Skeletal muscle satellite cell (primary cell): ENCODE measurements at regions not wholly inside any gene's neighbourhood (a gene's known extent, or its start where the extent isn't known, plus 50 kb on each side); places are given as distances from the start of the nearest gene placed in this dataset.
"Not testable (repeated sequence)": the region's sequence is repeated elsewhere in the genome, so short reads cannot be mapped to it uniquely, and the experiment has no call there.

Experiments used
- H3K27me3 ChIP-seq: 2 replicates; pipeline ENCODE4 v1.7.0; 2013; ENCODE audit warnings: low read length; ENCODE audit not compliant: control insufficient read depth, insufficient read depth
- H3K36me3 ChIP-seq: 2 replicates; pipeline ENCODE4 v1.7.0; 2013; ENCODE audit warnings: mild to moderate bottlenecking, control low read depth, low read length; ENCODE audit not compliant: insufficient read depth
- H3K4me1 ChIP-seq: 2 replicates; pipeline ENCODE4 v1.7.0; 2013; ENCODE audit warnings: low read length; ENCODE audit not compliant: control insufficient read depth, insufficient read depth
- H3K4me2 ChIP-seq: 2 replicates; pipeline ENCODE4 v1.7.0; 2013; ENCODE audit warnings: mild to moderate bottlenecking, low read length
- H3K4me3 ChIP-seq: 2 replicates; pipeline ENCODE4 v1.7.0; 2013; ENCODE audit warnings: low read length
- H3K9ac ChIP-seq: 2 replicates; pipeline ENCODE4 v1.7.0; 2013; ENCODE audit warnings: mild to moderate bottlenecking, low read depth, low read length, moderate library complexity
- H3K9me3 ChIP-seq: replicated peaks from 2 replicates; pipeline ENCODE4 v1.7.0; 2013; ENCODE audit warnings: mild to moderate bottlenecking, control low read depth, low read length

- no peak overlapping the region for H3K4me2 ChIP-seq
- no peaks in the 10 kb centered on the region for H3K27me3 ChIP-seq
- H3K9me3 ChIP-seq: no peaks in the 10 kb centered on the region
- no peaks in the 10 kb centered on the region for H3K4me1 ChIP-seq
- no peak overlapping the region for H3K4me3 ChIP-seq
- no peaks in the 10 kb centered on the region for H3K36me3 ChIP-seq
- H3K9ac ChIP-seq: no peak overlapping the region
Observed at GRCh38 chr3:162684260-162684659, 1187.7 kb downstream of the OTOL1 start.

- Histone ChIP-seq H3K27me3 (no peaks in the 10 kb centered on the region), H3K9me3 (no peaks in the 10 kb centered on the region), H3K36me3 (no peaks in the 10 kb centered on the region), H3K9ac (no peak overlapping the region), H3K4me3 (no peak overlapping the region), H3K4me1 (no peaks in the 10 kb centered on the region), H3K4me2 (no peak overlapping the region)
Observed at GRCh38 chr3:162699291-162699690, 1202.7 kb downstream of the OTOL1 start.

- Histone ChIP-seq H3K4me3 (no peak overlapping the region), H3K4me2 (no peak overlapping the region), H3K27me3 (no peaks in the 10 kb centered on the region), H3K9ac (no peak overlapping the region), H3K36me3 (no peaks in the 10 kb centered on the region), H3K4me1 (peaks cover 5% of the 10 kb centered on the region), H3K9me3 (no peaks in the 10 kb centered on the region)
Observed at GRCh38 chr3:162701211-162701610, 1204.6 kb downstream of the OTOL1 start.

- Histone ChIP-seq H3K4me3 (no peak overlapping the region), H3K4me2 (no peak overlapping the region), H3K9ac (no peak overlapping the region), H3K36me3 (no peaks in the 10 kb centered on the region), H3K9me3 (no peaks in the 10 kb centered on the region), H3K4me1 (peaks cover 5% of the 10 kb centered on the region), H3K27me3 (no peaks in the 10 kb centered on the region)
Observed at GRCh38 chr3:162702768-162703385, 1206.3 kb downstream of the OTOL1 start.

GRCh38 chr3:162704238-162704637, 1207.6 kb downstream of the OTOL1 start:
- no peaks in the 10 kb centered on the region for H3K36me3 ChIP-seq
- H3K4me3 ChIP-seq: no peak overlapping the region
- no peaks in the 10 kb centered on the region for H3K27me3 ChIP-seq
- H3K4me1 ChIP-seq: peaks cover 5% of the 10 kb centered on the region
- H3K9ac ChIP-seq: no peak overlapping the region
- no peaks in the 10 kb centered on the region for H3K9me3 ChIP-seq
- no peak overlapping the region for H3K4me2 ChIP-seq

- Histone ChIP-seq H3K9ac (no peak overlapping the region), H3K27me3 (no peaks in the 10 kb centered on the region), H3K4me2 (peak overlapping the region; percentile 43), H3K9me3 (no peaks in the 10 kb centered on the region), H3K4me1 (peaks cover 5% of the 10 kb centered on the region), H3K4me3 (no peak overlapping the region), H3K36me3 (no peaks in the 10 kb centered on the region)
Observed at GRCh38 chr3:162704799-162705385, 1208.3 kb downstream of the OTOL1 start.

GRCh38 chr3:162708394-162708793, 1211.8 kb downstream of the OTOL1 start:
- not testable (repeated sequence) for H3K27me3 ChIP-seq, H3K4me1 ChIP-seq, H3K4me2 ChIP-seq, H3K36me3 ChIP-seq, H3K4me3 ChIP-seq, H3K9me3 ChIP-seq, H3K9ac ChIP-seq

GRCh38 chr3:162708942-162709706, 1212.5 kb downstream of the OTOL1 start:
- not testable (repeated sequence) for H3K36me3 ChIP-seq, H3K27me3 ChIP-seq, H3K9ac ChIP-seq, H3K9me3 ChIP-seq, H3K4me3 ChIP-seq, H3K4me2 ChIP-seq, H3K4me1 ChIP-seq

GRCh38 chr3:162710332-162711112, 1213.9 kb downstream of the OTOL1 start:
- Histone ChIP-seq H3K9me3 (no peaks in the 10 kb centered on the region), H3K4me3 (no peak overlapping the region), H3K27me3 (no peaks in the 10 kb centered on the region)

GRCh38 chr3:162717074-162717473, 1220.5 kb downstream of the OTOL1 start:
- H3K27me3 ChIP-seq: not testable (repeated sequence)

More at GRCh38 chr3:162710332-162711112, 1213.9 kb downstream of the OTOL1 start:
- Histone ChIP-seq H3K36me3 (no peaks in the 10 kb centered on the region), H3K4me2 (no peak overlapping the region), H3K4me1 (no peaks in the 10 kb centered on the region), H3K9ac (no peak overlapping the region)

GRCh38 chr3:162718697-162719096, 1222.1 kb downstream of the OTOL1 start:
- Histone ChIP-seq H3K4me2 (no peak overlapping the region), H3K36me3 (no peaks in the 10 kb centered on the region), H3K27me3 (no peaks in the 10 kb centered on the region), H3K4me3 (no peak overlapping the region), H3K9me3 (no peaks in the 10 kb centered on the region), H3K9ac (no peak overlapping the region), H3K4me1 (peaks cover 12% of the 10 kb centered on the region)

More at GRCh38 chr3:162717074-162717473, 1220.5 kb downstream of the OTOL1 start:
- not testable (repeated sequence) for H3K36me3 ChIP-seq, H3K4me3 ChIP-seq, H3K9ac ChIP-seq, H3K4me2 ChIP-seq, H3K9me3 ChIP-seq
- H3K4me1 ChIP-seq: peaks cover 12% of the 10 kb centered on the region
